Glutamatergic neuron (in vitro differentiated cells): ENCODE measurements at regions not wholly inside any gene's neighbourhood (a gene's known extent, or its start where the extent isn't known, plus 50 kb on each side); places are given as distances from the start of the nearest gene placed in this dataset.
"Not testable (repeated sequence)": the region's sequence is repeated elsewhere in the genome, so short reads cannot be mapped to it uniquely, and the experiment has no call there.

ENCODE experiments used
- DNase-seq: peaks from one replicate; pipeline ENCODE4 v3.0.0; 2022
- H3K27ac Mint-ChIP-seq: one replicate; pipeline ENCODE4 v1.8.0; 2020; ENCODE audit warnings: mild to moderate bottlenecking, mixed read lengths, inconsistent platforms; ENCODE audit not compliant: unreplicated experiment
- H3K27me3 Mint-ChIP-seq: one replicate; pipeline ENCODE4 v1.8.0; 2020; ENCODE audit warnings: mild to moderate bottlenecking, moderate library complexity, mixed read lengths, inconsistent platforms; ENCODE audit not compliant: unreplicated experiment
- H3K36me3 Mint-ChIP-seq: one replicate; pipeline ENCODE4 v1.8.0; 2020; ENCODE audit warnings: mild to moderate bottlenecking, mixed read lengths, inconsistent platforms; ENCODE audit not compliant: unreplicated experiment
- H3K4me1 Mint-ChIP-seq: one replicate; pipeline ENCODE4 v1.8.0; 2020; ENCODE audit warnings: mild to moderate bottlenecking, low read depth, mixed read lengths, inconsistent platforms; ENCODE audit not compliant: unreplicated experiment
- H3K4me3 Mint-ChIP-seq: one replicate; pipeline ENCODE4 v1.8.0; 2020; ENCODE audit warnings: mild to moderate bottlenecking, mixed read lengths, inconsistent platforms; ENCODE audit not compliant: unreplicated experiment
- H3K9me3 Mint-ChIP-seq: one replicate; pipeline ENCODE4 v1.8.0; 2020; ENCODE audit warnings: mild to moderate bottlenecking, moderate library complexity, mixed read lengths, inconsistent platforms; ENCODE audit not compliant: unreplicated experiment
- CTCF ChIP-seq: fragments of 200-600 bp; sonication (generic); IDR thresholded peaks from one replicate; pipeline ENCODE4 v1.5.0; 2021; ENCODE audit not compliant: partially characterized antibody, unreplicated experiment

GRCh38 chr7:63047546-63047945 lies 951.1 kb upstream of the ZNF722 start:
- no peak for DNase-seq
- peaks cover 5% of the 10 kb centered on the region for H3K27me3 Mint-ChIP-seq
- H3K4me1 Mint-ChIP-seq: no peaks in the 10 kb centered on the region
- H3K9me3 Mint-ChIP-seq: peaks cover 20% of the 10 kb centered on the region
- H3K27ac Mint-ChIP-seq: no peak overlapping the region
- no peak overlapping the region for H3K4me3 Mint-ChIP-seq
- peaks cover 16% of the 10 kb centered on the region for H3K36me3 Mint-ChIP-seq
- no peak for TF ChIP-seq CTCF

- TF ChIP-seq CTCF: no peak
- DNase-seq: no peak
- H3K4me3 Mint-ChIP-seq: no peak overlapping the region
- no peak overlapping the region for H3K27ac Mint-ChIP-seq
- H3K27me3 Mint-ChIP-seq: no peaks in the 10 kb centered on the region
- H3K9me3 Mint-ChIP-seq: peaks cover 25% of the 10 kb centered on the region
- peaks cover 8% of the 10 kb centered on the region for H3K36me3 Mint-ChIP-seq
- H3K4me1 Mint-ChIP-seq: no peaks in the 10 kb centered on the region
Measured at GRCh38 chr7:63054191-63054661, 944.4 kb upstream of the ZNF722 start.

- Mint-ChIP-seq H3K27ac (no peak overlapping the region), H3K9me3 (peaks cover 19% of the 10 kb centered on the region), H3K27me3 (no peaks in the 10 kb centered on the region), H3K36me3 (no peaks in the 10 kb centered on the region), H3K4me1 (no peaks in the 10 kb centered on the region), H3K4me3 (no peak overlapping the region)
- DNase-seq: no peak
- no peak for TF ChIP-seq CTCF
Measured at GRCh38 chr7:63057265-63057664, 941.4 kb upstream of the ZNF722 start.

GRCh38 chr7:63060701-63061100 lies 937.9 kb upstream of the ZNF722 start:
- not testable (repeated sequence) for H3K4me1 Mint-ChIP-seq, DNase-seq, H3K4me3 Mint-ChIP-seq, H3K27me3 Mint-ChIP-seq, H3K27ac Mint-ChIP-seq, H3K36me3 Mint-ChIP-seq
- H3K9me3 Mint-ChIP-seq: peaks cover 10% of the 10 kb centered on the region

- Mint-ChIP-seq H3K27me3 (no peaks in the 10 kb centered on the region), H3K27ac (no peak overlapping the region), H3K4me1 (no peaks in the 10 kb centered on the region), H3K4me3 (no peak overlapping the region), H3K36me3 (peaks cover 17% of the 10 kb centered on the region), H3K9me3 (peaks cover 16% of the 10 kb centered on the region)
- no peak for TF ChIP-seq CTCF
- no peak for DNase-seq
Measured at GRCh38 chr7:63065684-63066083, 933.0 kb upstream of the ZNF722 start.

GRCh38 chr7:63066235-63066634 lies 932.4 kb upstream of the ZNF722 start:
- DNase-seq, H3K4me3 Mint-ChIP-seq, H3K27ac Mint-ChIP-seq, H3K4me1 Mint-ChIP-seq, H3K27me3 Mint-ChIP-seq: not testable (repeated sequence)
- peaks cover 17% of the 10 kb centered on the region for H3K36me3 Mint-ChIP-seq
- H3K9me3 Mint-ChIP-seq: peaks cover 17% of the 10 kb centered on the region
